Neuronal stem cell (in vitro differentiated cells): ENCODE measurements at regions not wholly inside any gene's neighbourhood (a gene's known extent, or its start where the extent isn't known, plus 50 kb on each side); places are given as distances from the start of the nearest gene placed in this dataset.

Experiments used
- DNase-seq: peaks from one replicate; pipeline ENCODE4 v3.0.0-alpha.2; 2013; ENCODE audit warnings: low spot score
- H2AFZ ChIP-seq: one replicate; pipeline ENCODE4 v1.6.1; 2013; ENCODE audit warnings: mild to moderate bottlenecking, low read length, inconsistent platforms
- H2AK5ac ChIP-seq: 2 replicates; pipeline ENCODE4 v1.6.1; 2013; ENCODE audit warnings: low read depth, mild to moderate bottlenecking, inconsistent platforms, low read length, moderate library complexity, mixed read lengths
- H2BK120ac ChIP-seq: 2 replicates; pipeline ENCODE4 v1.6.1; 2013; ENCODE audit warnings: low read depth, mild to moderate bottlenecking, inconsistent platforms, low read length, moderate library complexity, mixed read lengths
- H2BK12ac ChIP-seq: one replicate; pipeline ENCODE4 v1.6.1; 2013; ENCODE audit warnings: low read length, inconsistent platforms
- H2BK15ac ChIP-seq: 2 replicates; pipeline ENCODE4 v1.6.1; 2013; ENCODE audit warnings: mild to moderate bottlenecking, low read length, inconsistent platforms, mixed read lengths
- H2BK5ac ChIP-seq: one replicate; pipeline ENCODE4 v1.6.1; 2013; ENCODE audit warnings: inconsistent platforms, mild to moderate bottlenecking, low read length, moderate library complexity
- H3K14ac ChIP-seq: one replicate; pipeline ENCODE4 v1.6.1; 2013; ENCODE audit warnings: low read length, inconsistent platforms
- H3K18ac ChIP-seq: 2 replicates; pipeline ENCODE4 v1.6.1; 2013; ENCODE audit warnings: low read length, inconsistent platforms
- H3K23ac ChIP-seq: 2 replicates; pipeline ENCODE4 v1.6.1; 2013; ENCODE audit warnings: low read depth, mild to moderate bottlenecking, mixed read lengths, low read length, inconsistent platforms; ENCODE audit not compliant: poor library complexity
- H3K27ac ChIP-seq: replicated peaks from 3 replicates; pipeline ENCODE4 v1.5.1; 2013; ENCODE audit warnings: low read length, inconsistent platforms
- H3K27me3 ChIP-seq, 3 experiments: 2 replicates each; pipeline ENCODE4 v1.6.1; 2013; ENCODE audit warnings: low read length in 3 of 3, mild to moderate bottlenecking in 2 of 3, inconsistent platforms in 1 of 3, low read depth in 1 of 3, mixed read lengths in 1 of 3, moderate library complexity in 1 of 3; ENCODE audit not compliant: control insufficient read depth in 3 of 3, insufficient read depth in 3 of 3
- H3K36me3 ChIP-seq, 2 donors: replicated peaks in 1 of 2; 2 replicates each; pipeline ENCODE4 v1.6.1; 2013; ENCODE audit warnings: low read length in 2 of 2; ENCODE audit not compliant: control insufficient read depth in 2 of 2, insufficient read depth in 2 of 2
- H3K4ac ChIP-seq: 2 replicates; pipeline ENCODE4 v1.6.1; 2013; ENCODE audit warnings: inconsistent platforms, mild to moderate bottlenecking, low read length, moderate library complexity
- H3K4me1 ChIP-seq, 2 donors: 1 replicate in 1 of 2; 2 replicates in 1 of 2; pipeline ENCODE4 v1.6.1; 2013; ENCODE audit warnings: low read length in 2 of 2, low read depth in 1 of 2; ENCODE audit not compliant: control insufficient read depth in 2 of 2, insufficient read depth in 1 of 2
- H3K4me2 ChIP-seq: one replicate; pipeline ENCODE4 v1.6.1; 2013; ENCODE audit warnings: mild to moderate bottlenecking, low read length, inconsistent platforms; ENCODE audit not compliant: insufficient read depth, poor library complexity, severe bottlenecking
- H3K4me3 ChIP-seq, 2 donors: 2 replicates each; pipeline ENCODE4 v1.5.1; 2013; ENCODE audit warnings: low read length in 2 of 2, mild to moderate bottlenecking in 2 of 2, inconsistent platforms in 1 of 2, moderate library complexity in 1 of 2
- H3K79me1 ChIP-seq: one replicate; pipeline ENCODE4 v1.6.1; 2013; ENCODE audit warnings: low read depth, mild to moderate bottlenecking, inconsistent platforms, low read length, moderate library complexity
- H3K9ac ChIP-seq: one replicate; pipeline ENCODE4 v1.6.1; 2013; ENCODE audit warnings: mild to moderate bottlenecking, low read depth, low read length, inconsistent platforms; ENCODE audit not compliant: poor library complexity
- H3K9me3 ChIP-seq, 2 donors: replicated peaks in 1 of 2; 2 replicates each; pipeline versions ENCODE3 to v1.6.1; 2013; ENCODE audit warnings: low read length in 2 of 2, mild to moderate bottlenecking in 2 of 2, inconsistent platforms in 1 of 2, low read depth in 1 of 2, mixed read lengths in 1 of 2, moderate library complexity in 1 of 2; ENCODE audit not compliant: control insufficient read depth in 2 of 2, insufficient read depth in 1 of 2
- H4K8ac ChIP-seq: one replicate; pipeline ENCODE4 v1.6.1; 2013; ENCODE audit warnings: low read depth, mild to moderate bottlenecking, inconsistent platforms, low read length, moderate library complexity
- H4K91ac ChIP-seq: one replicate; pipeline ENCODE4 v1.6.1; 2013; ENCODE audit warnings: low read length, low read depth, mild to moderate bottlenecking, inconsistent platforms; ENCODE audit not compliant: poor library complexity
- WGBS, 2 donors: extraction: QIAGEN DNeasy Blood & Tissue Kit; methylation state at CpG; one replicate each; pipeline ENCODE4 v1.1.7; 2013; ENCODE audit warnings: missing lambda C conversion rate in 2 of 2, mixed read lengths in 1 of 2; ENCODE audit not compliant: insufficient read length in 2 of 2, insufficient replicate concordance in 1 of 2; ENCODE audit errors: extremely low coverage in 2 of 2; 5-methylcytosine and 5-hydroxymethylcytosine counted together

- H2BK12ac ChIP-seq, result no peak overlapping the region
- no peak overlapping the region for H3K4me3 ChIP-seq
- no peaks in the 10 kb centered on the region for H3K79me1 ChIP-seq
- no peaks in the 10 kb centered on the region for H3K27me3 ChIP-seq
- no peak overlapping the region for H2AK5ac ChIP-seq
- H2BK15ac ChIP-seq, result no peak overlapping the region
- H4K91ac ChIP-seq, result no peak overlapping the region
- no peak overlapping the region for H3K4me2 ChIP-seq
- DNase-seq, result no peak
- no peak overlapping the region for H3K18ac ChIP-seq
- H3K9ac ChIP-seq, result no peak overlapping the region
- H2BK120ac ChIP-seq, result no peak overlapping the region
- H3K4me1 ChIP-seq, result no peaks in the 10 kb centered on the region
- H3K4ac ChIP-seq, result no peak overlapping the region
- H3K27ac ChIP-seq, result no peak overlapping the region
- WGBS, 2 donors, result no CpG with 5 or more reads among the region's 1 CpG
- H3K23ac ChIP-seq, result no peak overlapping the region
- H2AFZ ChIP-seq, result no peak overlapping the region
- H2BK5ac ChIP-seq, result no peak overlapping the region
- peaks cover 0 to 2% of the 10 kb centered on the region in 2 donors for H3K9me3 ChIP-seq
- no peaks in the 10 kb centered on the region for H3K36me3 ChIP-seq
- H3K14ac ChIP-seq, result no peak overlapping the region
- no peak overlapping the region for H4K8ac ChIP-seq
These were observed 240.0 kb upstream of the AMIGO2 start for GRCh38 chr12:47319746-47320145.

GRCh38 chr12:47318963-47319362 is 239.2 kb upstream of the AMIGO2 start:
- WGBS, 2 donors, result no CpG with 5 or more reads among the region's 4 CpGs
- H3K23ac ChIP-seq, result no peak overlapping the region
- H3K18ac ChIP-seq, result no peak overlapping the region
- no peak overlapping the region for H4K91ac ChIP-seq
- H3K4me1 ChIP-seq, result no peaks in the 10 kb centered on the region
- no peaks in the 10 kb centered on the region for H3K36me3 ChIP-seq
- no peak for DNase-seq
- H2BK120ac ChIP-seq, result no peak overlapping the region
- no peak overlapping the region for H3K4ac ChIP-seq
- H3K27me3 ChIP-seq, result no peaks in the 10 kb centered on the region
- H2BK12ac ChIP-seq, result no peak overlapping the region
- H3K4me3 ChIP-seq, result no peak overlapping the region
- H2BK15ac ChIP-seq, result no peak overlapping the region
- no peak overlapping the region for H3K14ac ChIP-seq
- H4K8ac ChIP-seq, result no peak overlapping the region
- H2BK5ac ChIP-seq, result no peak overlapping the region
- no peak overlapping the region for H3K27ac ChIP-seq
- H3K9me3 ChIP-seq, result peaks cover 0 to 2% of the 10 kb centered on the region in 2 donors
- H3K79me1 ChIP-seq, result no peaks in the 10 kb centered on the region
- no peak overlapping the region for H3K4me2 ChIP-seq
- H3K9ac ChIP-seq, result no peak overlapping the region
- no peak overlapping the region for H2AK5ac ChIP-seq
- no peak overlapping the region for H2AFZ ChIP-seq

DNA sequence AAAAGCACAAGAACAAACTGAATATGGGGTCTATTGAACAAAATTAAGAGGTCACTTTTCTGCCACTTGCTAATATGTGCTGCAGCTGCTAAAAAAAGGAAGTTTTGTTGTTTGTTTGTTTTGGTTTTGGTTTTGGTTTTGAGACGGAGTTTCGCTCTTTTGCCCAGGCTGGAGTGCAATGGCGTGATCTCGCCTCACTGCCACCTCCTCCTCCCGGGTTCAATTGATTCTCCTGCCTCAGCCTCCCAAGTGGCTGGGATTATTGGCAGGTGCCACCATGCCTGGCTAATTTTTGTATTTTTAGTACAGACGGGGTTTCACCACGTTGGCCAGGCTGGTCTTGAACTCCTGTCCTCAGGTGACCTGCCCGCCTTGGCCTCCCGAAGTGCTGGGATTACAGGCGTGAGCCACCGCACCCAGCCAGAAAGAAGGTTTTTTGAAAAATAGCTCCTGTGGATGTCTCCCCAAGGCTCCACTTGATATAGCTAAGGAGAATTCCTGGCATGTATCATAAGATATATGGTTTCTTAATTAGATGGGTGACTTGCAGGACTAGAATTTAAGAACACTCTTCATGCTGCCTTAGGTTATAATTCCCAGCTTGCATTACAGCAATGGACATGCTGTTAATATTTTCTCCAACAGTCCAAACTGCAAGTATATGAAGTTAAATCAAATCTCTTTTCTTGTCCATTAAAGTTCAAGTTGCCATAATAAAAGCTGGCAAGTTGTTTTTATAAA is 237.6 kb upstream of the AMIGO2 start:
- Histone ChIP-seq H3K4me1 (no peaks in the 10 kb centered on the region), H3K27ac (no peak overlapping the region), H2BK120ac (no peak overlapping the region), H2BK12ac (no peak overlapping the region), H3K4me3 (no peak overlapping the region), H3K18ac (no peak overlapping the region), H3K27me3 (no peaks in the 10 kb centered on the region), H3K23ac (no peak overlapping the region), H3K36me3 (no peaks in the 10 kb centered on the region), H3K9me3 (peaks cover 0 to 2% of the 10 kb centered on the region in 2 donors), H4K8ac (no peak overlapping the region), H4K91ac (no peak overlapping the region), H2BK5ac (no peak overlapping the region), H2AK5ac (no peak overlapping the region), H3K4me2 (no peak overlapping the region), H2BK15ac (no peak overlapping the region), H3K9ac (no peak overlapping the region), H2AFZ (no peak overlapping the region), H3K79me1 (no peaks in the 10 kb centered on the region), H3K14ac (no peak overlapping the region), H3K4ac (no peak overlapping the region)
- no CpG with 5 or more reads among the region's 11 CpGs for WGBS, 2 donors
- no peak for DNase-seq

DNA sequence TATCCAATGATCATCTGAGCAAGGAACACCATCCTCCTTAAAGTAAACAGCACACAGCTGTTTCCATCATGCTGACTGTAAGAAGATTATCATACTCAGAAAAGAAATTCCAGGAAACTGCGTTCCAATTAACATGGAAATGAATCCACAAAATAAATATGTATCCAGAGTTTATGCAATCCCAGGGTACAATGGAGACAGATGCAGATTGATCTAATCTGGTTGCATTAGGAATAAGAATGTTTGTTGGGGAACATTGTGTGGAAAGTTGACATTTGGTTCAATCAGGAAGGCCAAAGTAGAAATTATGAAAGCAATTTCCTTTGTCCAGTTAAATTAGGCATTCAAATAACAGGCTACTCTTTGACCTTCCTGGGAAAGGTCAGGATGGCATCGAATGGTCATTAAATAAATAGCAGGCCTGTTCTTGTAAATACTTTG is 236.9 kb upstream of the AMIGO2 start:
- no CpG with 5 or more reads among the region's 2 CpGs for WGBS, 2 donors
- no peak overlapping the region for H2BK12ac ChIP-seq
- no peaks in the 10 kb centered on the region for H3K27me3 ChIP-seq
- H3K4me3 ChIP-seq, result no peak overlapping the region
- H2BK120ac ChIP-seq, result no peak overlapping the region
- no peak overlapping the region for H2BK5ac ChIP-seq
- H3K18ac ChIP-seq, result no peak overlapping the region
- H3K9ac ChIP-seq, result no peak overlapping the region
- H3K36me3 ChIP-seq, result no peaks in the 10 kb centered on the region
- DNase-seq, result no peak
- H3K14ac ChIP-seq, result no peak overlapping the region
- no peak overlapping the region for H2AFZ ChIP-seq
- no peaks in the 10 kb centered on the region for H3K4me1 ChIP-seq
- H3K27ac ChIP-seq, result no peak overlapping the region
- no peak overlapping the region for H4K91ac ChIP-seq
- H4K8ac ChIP-seq, result no peak overlapping the region
- no peak overlapping the region for H3K4ac ChIP-seq
- H3K4me2 ChIP-seq, result no peak overlapping the region
- no peaks in the 10 kb centered on the region for H3K79me1 ChIP-seq
- no peak overlapping the region for H2BK15ac ChIP-seq
- peaks cover 0 to 2% of the 10 kb centered on the region in 2 donors for H3K9me3 ChIP-seq
- H3K23ac ChIP-seq, result no peak overlapping the region
- no peak overlapping the region for H2AK5ac ChIP-seq
